ENCODE measurements at regions not wholly inside any gene's neighbourhood (a gene's known extent, or its start where the extent isn't known, plus 50 kb on each side); places are given as distances from the start of the nearest gene placed in this dataset.

GRCh38 chr1:30146448-30146847, 576.9 kb downstream of the MATN1 start:
- TF ChIP-seq TOX (CRISPR knock-in tag; IDR thresholded peaks at IDR 0.05; ENCODE audit: borderline replicate concordance), result no peak
- no peak for TF ChIP-seq CREB5 (CRISPR knock-in tag; IDR thresholded peaks at IDR 0.05; ENCODE audit: low read depth)
- no peak for TF ChIP-seq ESRRG (CRISPR knock-in tag; IDR thresholded peaks at IDR 0.05)
- TF ChIP-seq ZFP3 (CRISPR knock-in tag; IDR thresholded peaks at IDR 0.05), result no peak
- TF ChIP-seq SNAI2 (CRISPR knock-in tag; IDR thresholded peaks at IDR 0.05), result no peak
- TF ChIP-seq TCF4 (CRISPR knock-in tag; IDR thresholded peaks at IDR 0.05; ENCODE audit: borderline replicate concordance), result no peak
- TF ChIP-seq ZFP30 (CRISPR knock-in tag; IDR thresholded peaks at IDR 0.05), result no peak
- TF ChIP-seq ZC3H10 (CRISPR knock-in tag; IDR thresholded peaks at IDR 0.05), result no peak
- TF ChIP-seq PATZ1 (CRISPR knock-in tag; IDR thresholded peaks at IDR 0.05; ENCODE audit: borderline replicate concordance), result no peak
- TF ChIP-seq PPARA (CRISPR knock-in tag; IDR thresholded peaks at IDR 0.05; ENCODE audit: borderline replicate concordance), result no peak
